HG03060 (cell line): ENCODE measurements at regions not wholly inside any gene's neighbourhood (a gene's known extent, or its start where the extent isn't known, plus 50 kb on each side); places are given as distances from the start of the nearest gene placed in this dataset.

Experiments used
- ATAC-seq: cut with Tn5 transposase; IDR thresholded peaks from one replicate; pipeline ENCODE4 v1.9.1; 2021; ENCODE audit warnings: low read depth, moderate number of reproducible peaks; ENCODE audit not compliant: unreplicated experiment

- no peak for ATAC-seq
Observed at GRCh38 chr20:48198929-48199451, 413.7 kb upstream of the SULF2 start.

- ATAC-seq: no peak
Observed at GRCh38 chr20:48197066-48197465, 411.8 kb upstream of the SULF2 start.

- no peak for ATAC-seq
Observed at GRCh38 chr20:48196486-48196885, 411.2 kb upstream of the SULF2 start.

GRCh38 chr20:48196001-48196400 lies 410.7 kb upstream of the SULF2 start:
- ATAC-seq: no peak

- ATAC-seq: no peak
Observed at GRCh38 chr20:48195121-48195870, 410.0 kb upstream of the SULF2 start.

- no peak for ATAC-seq
Observed at GRCh38 chr20:48194583-48194982, 409.3 kb upstream of the SULF2 start.

- no peak for ATAC-seq
Observed at GRCh38 chr20:48193627-48194425, 408.5 kb upstream of the SULF2 start.

GRCh38 chr20:48192109-48192508 lies 406.8 kb upstream of the SULF2 start:
- no peak for ATAC-seq

- ATAC-seq: no peak
Observed at GRCh38 chr20:48191200-48191599, 405.9 kb upstream of the SULF2 start.

GRCh38 chr20:48190757-48191156 lies 405.5 kb upstream of the SULF2 start:
- no peak for ATAC-seq

GRCh38 chr20:48189181-48189580 lies 403.9 kb upstream of the SULF2 start:
- ATAC-seq: no peak

- ATAC-seq: no peak
Observed at GRCh38 chr20:48187851-48188250, 402.6 kb upstream of the SULF2 start.

- no peak for ATAC-seq
Observed at GRCh38 chr20:48186915-48187314, 401.6 kb upstream of the SULF2 start.

GRCh38 chr20:48186447-48186846 lies 401.2 kb upstream of the SULF2 start:
- ATAC-seq: no peak

GRCh38 chr20:48184229-48184628 lies 398.9 kb upstream of the SULF2 start:
- ATAC-seq: no peak

- no peak for ATAC-seq
Observed at GRCh38 chr20:48181261-48181935, 396.1 kb upstream of the SULF2 start.

- no peak for ATAC-seq
Observed at GRCh38 chr20:48180618-48181017, 395.3 kb upstream of the SULF2 start.

- no peak for ATAC-seq
Observed at GRCh38 chr20:48180024-48180423, 394.7 kb upstream of the SULF2 start.

- no peak for ATAC-seq
Observed at GRCh38 chr20:48178633-48179032, 393.4 kb upstream of the SULF2 start.

- no peak for ATAC-seq
Observed at GRCh38 chr20:48177058-48177457, 391.8 kb upstream of the SULF2 start.

- no peak for ATAC-seq
Observed at GRCh38 chr20:48176139-48176538, 390.9 kb upstream of the SULF2 start.
